Stimulated activated CD4-positive, alpha-beta T cell treated with anti-CD3 and anti-CD28 coated beads, Interleukin-15, amount 100 ng/mL, for 24 hours (primary cell): ENCODE measurements at regions not wholly inside any gene's neighbourhood (a gene's known extent, or its start where the extent isn't known, plus 50 kb on each side); places are given as distances from the start of the nearest gene placed in this dataset.

Source experiments
- DNase-seq: peaks from one replicate; pipeline ENCODE4 v3.0.0-alpha.2; 2020

GRCh38 chr12:124626971-124627411, 59.6 kb upstream of the NCOR2 start:
- no peak for DNase-seq

- no peak for DNase-seq
Measured at GRCh38 chr12:124625867-124626675, 58.7 kb upstream of the NCOR2 start.

- no peak for DNase-seq
Measured at GRCh38 chr12:124624823-124625222, 57.4 kb upstream of the NCOR2 start.

- no peak for DNase-seq
Measured at GRCh38 chr12:124623344-124624035, 56.1 kb upstream of the NCOR2 start.

- DNase-seq = no peak
Measured at GRCh38 chr12:124622764-124623163, 55.4 kb upstream of the NCOR2 start.

GRCh38 chr12:124622331-124622730, 54.9 kb upstream of the NCOR2 start:
- DNase-seq = no peak

GRCh38 chr12:124621296-124621660, 53.9 kb upstream of the NCOR2 start:
- no peak for DNase-seq

- no peak for DNase-seq
Measured at GRCh38 chr12:124620606-124621295, 53.3 kb upstream of the NCOR2 start.

GRCh38 chr12:124618291-124618902, 51.0 kb upstream of the NCOR2 start:
- no peak for DNase-seq

GRCh38 chr12:124617615-124618014, 50.2 kb upstream of the NCOR2 start:
- DNase-seq = no peak
